HG03469 (cell line): ENCODE measurements at regions not wholly inside any gene's neighbourhood (a gene's known extent, or its start where the extent isn't known, plus 50 kb on each side); places are given as distances from the start of the nearest gene placed in this dataset.
"Not testable (repeated sequence)": the region's sequence is repeated elsewhere in the genome, so short reads cannot be mapped to it uniquely, and the experiment has no call there.

ENCODE experiments used
- ATAC-seq: cut with Tn5 transposase; IDR thresholded peaks from one replicate; pipeline ENCODE4 v1.9.1; 2021; ENCODE audit warnings: mild to moderate bottlenecking, moderate library complexity, moderate number of reproducible peaks; ENCODE audit not compliant: unreplicated experiment

- no peak for ATAC-seq
These were observed 402.0 kb upstream of the KLF6 start for GRCh38 chr10:4186849-4187540.

- ATAC-seq: no peak
These were observed 398.8 kb upstream of the KLF6 start for GRCh38 chr10:4183761-4184261.

DNA sequence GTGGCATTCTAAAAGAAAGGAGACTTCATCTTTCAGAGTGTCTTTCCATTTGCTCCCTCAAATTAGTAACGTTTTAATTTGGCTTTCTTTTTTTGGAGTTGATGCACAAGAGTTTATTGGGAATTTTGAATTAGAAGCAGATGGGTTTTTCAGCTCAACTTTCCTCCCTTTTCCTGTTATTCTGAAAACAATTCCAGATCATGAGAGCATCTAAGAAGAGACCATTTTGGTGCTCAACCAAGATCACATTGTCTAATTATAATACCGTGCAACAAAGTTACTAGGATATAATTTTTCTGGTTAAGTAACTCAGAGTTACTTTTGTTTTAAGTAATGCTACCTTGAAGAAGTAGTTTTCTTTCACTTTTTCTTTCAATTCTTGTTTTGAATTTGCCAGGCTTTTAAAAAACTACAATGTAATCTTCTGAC lies 396.6 kb upstream of the KLF6 start:
- no peak for ATAC-seq

- no peak for ATAC-seq
These were observed 396.1 kb upstream of the KLF6 start for GRCh38 chr10:4181081-4181480.

- no peak for ATAC-seq
These were observed 392.8 kb upstream of the KLF6 start for GRCh38 chr10:4177791-4178190.

- ATAC-seq: no peak
These were observed 391.7 kb upstream of the KLF6 start for GRCh38 chr10:4176500-4177281.

DNA sequence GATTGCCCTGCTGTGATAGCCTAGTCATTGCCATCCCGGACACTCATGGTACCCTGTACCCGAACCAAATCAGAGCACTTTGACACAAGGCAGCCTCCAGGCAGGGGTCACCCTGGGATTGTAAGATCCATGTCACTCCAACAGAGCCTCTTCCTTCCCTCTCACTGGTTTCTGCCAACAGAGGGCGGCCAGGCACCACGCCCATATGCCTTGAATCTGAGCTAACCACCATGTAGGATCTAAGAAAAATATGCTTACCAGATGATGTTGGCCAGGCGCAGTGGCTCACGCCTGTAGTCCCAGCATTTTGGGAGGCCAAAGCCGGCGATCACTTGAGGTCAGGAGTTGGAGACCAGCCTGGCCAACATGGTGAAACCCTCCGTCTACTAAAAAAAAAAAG lies 389.2 kb upstream of the KLF6 start:
- no peak for ATAC-seq

GRCh38 chr10:4170633-4171314 lies 385.8 kb upstream of the KLF6 start:
- no peak for ATAC-seq

DNA sequence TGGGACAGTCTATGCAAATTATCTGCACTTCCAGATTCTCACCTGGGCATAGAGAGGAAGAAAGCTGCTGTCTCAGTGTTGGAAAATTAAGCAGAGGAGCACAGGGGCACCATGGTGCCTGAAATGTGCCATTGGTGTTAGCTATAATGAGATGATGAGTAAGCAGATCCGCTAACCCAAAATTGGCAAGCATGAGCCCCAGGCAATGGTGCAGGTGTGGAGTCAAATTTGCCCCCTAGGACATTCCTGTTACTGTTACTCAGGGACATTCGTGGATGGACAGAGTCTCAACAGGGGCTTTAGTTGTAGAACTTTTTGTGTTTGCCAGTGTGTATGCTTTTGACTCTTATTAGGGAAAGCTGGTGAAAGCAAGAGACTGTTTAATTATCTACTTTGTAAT lies 385.2 kb upstream of the KLF6 start:
- no peak for ATAC-seq

- ATAC-seq: no peak
These were observed 384.4 kb upstream of the KLF6 start for GRCh38 chr10:4169448-4169847.

DNA sequence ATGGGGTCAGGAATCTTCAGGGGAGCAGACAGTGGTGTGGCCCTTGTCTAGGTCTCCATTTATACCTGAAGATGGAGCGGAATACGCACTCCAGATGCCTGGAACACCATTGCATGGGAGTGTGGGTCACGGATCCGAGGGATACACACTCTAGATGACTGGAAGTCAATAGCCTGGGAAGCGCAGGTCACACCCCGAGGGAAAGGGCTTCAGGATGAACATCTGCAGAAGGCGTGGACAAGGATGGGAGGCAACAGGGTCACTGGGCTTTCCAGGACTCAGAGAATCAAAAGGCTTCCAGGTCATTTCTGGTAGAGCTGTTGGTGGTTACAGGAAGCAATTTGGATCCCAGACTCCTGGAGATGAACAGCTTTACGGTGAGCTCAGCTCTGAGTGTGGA lies 382.2 kb upstream of the KLF6 start:
- no peak for ATAC-seq

DNA sequence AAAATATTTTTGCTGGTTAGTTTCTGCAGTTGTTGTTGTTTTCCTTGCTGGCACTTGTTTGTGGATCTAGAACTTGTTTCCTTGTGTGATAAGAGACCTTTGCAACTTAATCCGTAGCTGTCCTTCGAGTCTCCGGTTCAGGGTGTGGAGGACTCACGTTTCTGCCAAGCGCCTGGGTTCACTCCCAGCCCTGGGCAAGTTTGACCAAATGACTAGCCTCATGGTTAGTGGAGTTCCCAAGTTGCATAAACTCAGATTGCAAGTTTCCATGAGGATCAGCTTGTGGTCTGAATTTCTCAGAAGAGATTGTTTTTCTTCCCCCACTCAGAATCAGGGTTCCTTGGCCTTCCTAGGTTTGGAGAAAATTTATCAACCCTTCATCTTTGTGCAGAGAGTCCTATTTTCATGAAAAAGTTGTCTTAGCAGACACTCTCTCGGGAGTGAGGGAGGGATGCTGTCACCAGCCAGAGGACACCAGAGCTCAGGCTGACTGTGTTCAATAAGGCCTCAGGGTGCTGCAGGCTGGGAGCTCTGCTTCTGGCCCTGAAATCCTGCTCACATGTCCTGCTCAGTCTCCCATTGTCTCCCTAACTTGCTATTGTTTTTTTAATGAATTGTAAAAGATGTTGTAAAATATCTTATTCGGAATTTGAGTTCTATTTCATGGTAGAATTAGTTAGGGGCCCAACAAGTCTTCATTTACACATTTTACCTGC lies 377.7 kb upstream of the KLF6 start:
- no peak for ATAC-seq

- ATAC-seq: no peak
These were observed 374.2 kb upstream of the KLF6 start for GRCh38 chr10:4159173-4159572.

DNA sequence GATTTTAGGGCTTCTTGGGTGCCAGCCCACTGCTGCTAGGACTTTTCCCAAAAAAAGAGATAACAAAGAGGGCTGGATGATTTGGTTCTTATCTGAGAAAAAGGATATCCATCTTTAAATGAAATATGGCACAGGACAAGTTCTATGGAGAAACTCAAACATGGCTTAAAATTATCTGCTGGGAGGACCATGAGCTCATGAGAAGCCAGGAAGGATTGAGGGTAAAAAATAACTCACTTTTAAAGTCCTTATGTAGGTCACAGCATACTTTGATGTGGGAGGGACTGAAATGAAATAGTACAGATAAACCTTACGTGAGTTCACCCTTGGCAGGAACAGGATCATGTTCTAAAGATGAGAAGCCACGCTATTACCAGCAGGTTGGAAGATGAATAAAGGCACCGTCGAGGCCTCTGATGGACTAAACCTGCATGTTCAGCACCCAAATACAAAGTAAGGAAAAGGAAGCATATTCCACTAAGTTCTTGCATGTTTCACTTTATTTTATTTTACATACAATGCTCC lies 369.2 kb upstream of the KLF6 start:
- no peak for ATAC-seq

GRCh38 chr10:4151466-4151865 lies 366.5 kb upstream of the KLF6 start:
- no peak for ATAC-seq

GRCh38 chr10:4150676-4151075 lies 365.7 kb upstream of the KLF6 start:
- no peak for ATAC-seq

GRCh38 chr10:4149460-4149859 lies 364.5 kb upstream of the KLF6 start:
- ATAC-seq: not testable (repeated sequence)

GRCh38 chr10:4147245-4147644 lies 362.2 kb upstream of the KLF6 start:
- ATAC-seq: no peak

- no peak for ATAC-seq
These were observed 359.8 kb upstream of the KLF6 start for GRCh38 chr10:4144817-4145216.

DNA sequence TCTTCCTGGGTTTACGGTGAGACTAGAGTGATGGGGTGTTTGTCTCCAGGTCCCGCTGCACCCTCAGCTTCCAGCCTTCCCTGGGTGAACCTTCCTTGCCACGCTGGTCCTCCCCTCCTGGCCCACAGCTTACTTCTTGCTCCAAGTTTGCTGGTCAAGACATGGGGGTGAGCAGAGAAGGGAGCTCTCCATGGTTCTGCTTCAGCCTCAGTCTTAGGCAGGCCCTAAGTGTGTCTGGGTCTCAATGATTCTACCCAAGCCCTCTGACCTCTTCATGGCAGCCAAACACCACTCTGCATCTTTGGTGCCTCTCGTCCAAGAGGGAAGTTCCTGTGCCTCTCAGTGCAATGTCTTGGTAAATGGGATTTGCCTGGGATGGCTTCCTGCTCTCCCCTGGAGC lies 356.5 kb upstream of the KLF6 start:
- ATAC-seq: no peak
